CD14-positive monocyte (primary cell): ENCODE measurements at regions not wholly inside any gene's neighbourhood (a gene's known extent, or its start where the extent isn't known, plus 50 kb on each side); places are given as distances from the start of the nearest gene placed in this dataset.

Source experiments
- DNase-seq, 3 donors: peaks; one replicate each; pipeline ENCODE4 v3.0.0-alpha.2; 2011 to 2022
- H2AFZ ChIP-seq: 2 replicates; pipeline ENCODE4 v1.6.0; 2012; ENCODE audit warnings: mild to moderate bottlenecking, low read depth, low read length, inconsistent platforms; ENCODE audit not compliant: insufficient read depth, poor library complexity, severe bottlenecking
- H3K27ac ChIP-seq, 2 donors: 1 replicate in 1 of 2; 2 replicates in 1 of 2; pipeline ENCODE4 v1.5.1; 2012 to 2013; ENCODE audit warnings: low read length in 2 of 2, control low read depth in 1 of 2, inconsistent platforms in 1 of 2, low read depth in 1 of 2, mild to moderate bottlenecking in 1 of 2
- H3K27me3 ChIP-seq, 2 donors: one replicate each; pipeline versions ENCODE4 v1.6.0 to v1.6.1; 2011 to 2013; ENCODE audit warnings: low read length in 2 of 2; ENCODE audit not compliant: control insufficient read depth in 2 of 2, insufficient read depth in 2 of 2
- H3K36me3 ChIP-seq, 2 donors: replicated peaks in 1 of 2; 1 replicate in 1 of 2; 2 replicates in 1 of 2; pipeline versions ENCODE4 v1.5.1 to v1.6.1; 2012 to 2013; ENCODE audit warnings: low read length in 2 of 2, control low read depth in 1 of 2, inconsistent platforms in 1 of 2, mild to moderate bottlenecking in 1 of 2; ENCODE audit not compliant: insufficient read depth in 2 of 2, control insufficient read depth in 1 of 2
- H3K4me1 ChIP-seq, 2 donors: 1 replicate in 1 of 2; 2 replicates in 1 of 2; pipeline versions ENCODE4 v1.5.1 to v1.6.1; 2012 to 2013; ENCODE audit warnings: low read length in 2 of 2, control low read depth in 1 of 2, inconsistent platforms in 1 of 2, mild to moderate bottlenecking in 1 of 2, moderate library complexity in 1 of 2; ENCODE audit not compliant: insufficient read depth in 2 of 2, control insufficient read depth in 1 of 2
- H3K4me2 ChIP-seq: replicated peaks from 2 replicates; pipeline ENCODE3; 2012; ENCODE audit warnings: low read length, moderate library complexity, mild to moderate bottlenecking; ENCODE audit not compliant: poor library complexity, severe bottlenecking; ENCODE audit errors: extremely low read depth
- H3K4me3 ChIP-seq, 3 experiments: fragments of 200-600 bp in 1 of 3; sonication (generic) in 1 of 3; replicated peaks in 1 of 3; 1 replicate in 2 of 3; 2 replicates in 1 of 3; pipeline ENCODE4 v1.5.1; 2011 to 2013; ENCODE audit warnings: low read length in 3 of 3, mild to moderate bottlenecking in 3 of 3, control low read depth in 2 of 3, low read depth in 2 of 3, inconsistent platforms in 1 of 3, moderate library complexity in 1 of 3
- H3K79me2 ChIP-seq: 2 replicates; pipeline ENCODE4 v1.6.0; 2012; ENCODE audit warnings: mild to moderate bottlenecking, control low read depth, inconsistent platforms, low read length, moderate library complexity; ENCODE audit not compliant: insufficient read depth
- H3K9ac ChIP-seq: 2 replicates; pipeline ENCODE4 v1.6.0; 2017; ENCODE audit warnings: low read length, mild to moderate bottlenecking; ENCODE audit not compliant: insufficient read depth, poor library complexity, severe bottlenecking
- H3K9me3 ChIP-seq, 2 donors: replicated peaks in 1 of 2; 1 replicate in 1 of 2; 2 replicates in 1 of 2; pipeline versions ENCODE4 v1.5.1 to v1.6.1; 2012 to 2013; ENCODE audit warnings: low read length in 2 of 2, control low read depth in 1 of 2; ENCODE audit not compliant: control insufficient read depth in 1 of 2, insufficient read depth in 1 of 2
- H4K20me1 ChIP-seq: 2 replicates; pipeline ENCODE4 v1.6.0; 2012; ENCODE audit warnings: mild to moderate bottlenecking, low read length, control low read depth, moderate library complexity; ENCODE audit not compliant: insufficient read depth
- H3K27ac Mint-ChIP-seq, 7 donors: one replicate each; pipeline ENCODE4 v1.8.0; 2020; ENCODE audit warnings: mild to moderate bottlenecking in 7 of 7, mixed read lengths in 7 of 7, moderate library complexity in 6 of 7, inconsistent platforms in 2 of 7
- H3K27me3 Mint-ChIP-seq, 3 donors: one replicate each; pipeline ENCODE4 v1.8.0; 2021 to 2022; ENCODE audit warnings: low read depth in 3 of 3, mild to moderate bottlenecking in 3 of 3, mixed read lengths in 3 of 3, moderate library complexity in 3 of 3, inconsistent platforms in 1 of 3
- H3K36me3 Mint-ChIP-seq, 2 donors: one replicate each; pipeline ENCODE4 v1.8.0; 2020; ENCODE audit warnings: mixed read lengths in 2 of 2, inconsistent platforms in 1 of 2, mild to moderate bottlenecking in 1 of 2
- H3K4me1 Mint-ChIP-seq: one replicate; pipeline ENCODE4 v1.8.0; 2020; ENCODE audit warnings: mild to moderate bottlenecking, mixed read lengths
- H3K4me3 Mint-ChIP-seq, 2 donors: one replicate each; pipeline ENCODE4 v1.8.0; 2020; ENCODE audit warnings: mild to moderate bottlenecking in 2 of 2, mixed read lengths in 2 of 2, moderate library complexity in 1 of 2
- H3K9me3 Mint-ChIP-seq, 7 donors: one replicate each; pipeline ENCODE4 v1.8.0; 2020 to 2022; ENCODE audit warnings: mixed read lengths in 7 of 7, mild to moderate bottlenecking in 6 of 7, moderate library complexity in 6 of 7, inconsistent platforms in 2 of 7
- CTCF ChIP-seq: fragments of 200-600 bp; IDR thresholded peaks from one replicate; pipeline ENCODE4 v1.8.0; 2022; ENCODE audit warnings: antibody characterized with exemption, mild to moderate bottlenecking
- WGBS: methylation state at CpG from one replicate; pipeline ENCODE4 v1.1.5; 2013; ENCODE audit warnings: missing lambda C conversion rate; ENCODE audit not compliant: insufficient coverage; 5-methylcytosine and 5-hydroxymethylcytosine counted together
- intact Hi-C, 2 donors: fragments of 100-400 bp; cut with micrococcal nuclease; formaldehyde crosslinking; loops; one replicate each; pipeline versions ENCODE4 v1.15.0 to v1.15.1; 2023

- TF ChIP-seq CTCF, result no peak
Observed at GRCh38 chr5:104178066-104178465, 615.5 kb upstream of the NUDT12 start.

GRCh38 chr5:104177651-104178050 lies 615.1 kb upstream of the NUDT12 start:
- Histone ChIP-seq H3K4me1 (no peaks in the 10 kb centered on the region), H4K20me1 (no peaks in the 10 kb centered on the region), H2AFZ (no peak overlapping the region), H3K4me3 (no peak overlapping the region), H3K27me3 (no peaks in the 10 kb centered on the region), H3K4me2 (no peak overlapping the region), H3K79me2 (no peaks in the 10 kb centered on the region), H3K9ac (no peak overlapping the region), H3K27ac (no peak overlapping the region), H3K36me3 (no peaks in the 10 kb centered on the region), H3K9me3 (peaks cover 19 to 28% of the 10 kb centered on the region in 2 donors)
- WGBS, result no CpG with 5 or more reads among the region's 2 CpGs
- intact Hi-C loops, result no loop called here
- peaks cover 7 to 27% (median 16%) of the 10 kb centered on the region in 7 donors for H3K9me3 Mint-ChIP-seq
- H3K27me3 Mint-ChIP-seq, result peaks cover 0 to 1% (median 0%) of the 10 kb centered on the region in 3 donors
- no peak overlapping the region for H3K4me3 Mint-ChIP-seq
- TF ChIP-seq CTCF, result no peak
- H3K27ac Mint-ChIP-seq, result no peak overlapping the region
- H3K4me1 Mint-ChIP-seq, result no peaks in the 10 kb centered on the region
- DNase-seq, result no peak
- no peaks in the 10 kb centered on the region for H3K36me3 Mint-ChIP-seq

More at GRCh38 chr5:104178066-104178465, 615.5 kb upstream of the NUDT12 start:
- no peak overlapping the region for H3K4me3 ChIP-seq
- H3K9me3 ChIP-seq, result peaks cover 19 to 28% of the 10 kb centered on the region in 2 donors
- H3K27ac Mint-ChIP-seq, result no peak overlapping the region
- intact Hi-C loops, result no loop called here
- WGBS, result 60% methylated on average over 1 of the region's 8 CpGs
- no peak overlapping the region for H3K4me3 Mint-ChIP-seq
- no peaks in the 10 kb centered on the region for H3K4me1 ChIP-seq
- H3K27me3 Mint-ChIP-seq, result no peaks in the 10 kb centered on the region
- no peaks in the 10 kb centered on the region for H3K4me1 Mint-ChIP-seq
- no peaks in the 10 kb centered on the region for H3K36me3 Mint-ChIP-seq
- no peaks in the 10 kb centered on the region for H3K27me3 ChIP-seq
- H3K4me2 ChIP-seq, result no peak overlapping the region
- H3K27ac ChIP-seq, result no peak overlapping the region
- no peaks in the 10 kb centered on the region for H3K36me3 ChIP-seq
- no peak for DNase-seq
- H3K9me3 Mint-ChIP-seq, result peaks cover 7 to 27% (median 16%) of the 10 kb centered on the region in 7 donors
- no peaks in the 10 kb centered on the region for H3K79me2 ChIP-seq
- H3K9ac ChIP-seq, result no peak overlapping the region
- no peaks in the 10 kb centered on the region for H4K20me1 ChIP-seq
- no peak overlapping the region for H2AFZ ChIP-seq
